HAP-1 (cell line): ENCODE measurements at regions not wholly inside any gene's neighbourhood (a gene's known extent, or its start where the extent isn't known, plus 50 kb on each side); places are given as distances from the start of the nearest gene placed in this dataset.
A peak's percentile ranks its signal among the peaks of the same experiment; 100 is the strongest.

Experiments
- DNase-seq, 2 experiments: peaks; one replicate each; pipeline ENCODE4 v3.0.0-alpha.2; 2016 to 2020; ENCODE audit warnings: low spot score in 2 of 2
- H3K27me3 ChIP-seq: fragments of 250-450 bp; sonication (Bioruptor Pico); 2 replicates; pipeline ENCODE4 v1.5.1; 2020; ENCODE audit warnings: low read depth, mild to moderate bottlenecking, moderate library complexity
- H3K36me3 ChIP-seq: fragments of 250-450 bp; sonication (Bioruptor Pico); replicated peaks from 2 replicates; pipeline ENCODE4 v1.5.1; 2020; ENCODE audit warnings: mild to moderate bottlenecking
- H3K4me1 ChIP-seq: fragments of 250-450 bp; sonication (Bioruptor Pico); 2 replicates; pipeline ENCODE4 v1.5.1; 2020; ENCODE audit warnings: mild to moderate bottlenecking
- H3K4me3 ChIP-seq: fragments of 250-450 bp; sonication (Bioruptor Pico); 2 replicates; pipeline ENCODE4 v1.5.1; 2020; ENCODE audit warnings: mild to moderate bottlenecking, moderate library complexity
- H3K9me3 ChIP-seq: fragments of 250-450 bp; sonication (Bioruptor Pico); 2 replicates; pipeline ENCODE4 v1.5.1; 2020; ENCODE audit warnings: mild to moderate bottlenecking, moderate library complexity
- in situ Hi-C: fragments of 300-500 bp; cut with MboI; formaldehyde crosslinking; loops from 3 replicates; pipeline ENCODE4 v1.14.3; 2020; ENCODE audit warnings: low sequenced_read_pairs, inconsistent platforms, mixed read lengths

- no peaks in the 10 kb centered on the region for H3K36me3 ChIP-seq
- in situ Hi-C loops: loop anchor here (10.0 kb wide), 1 partner anchor 85 kb away; no protein-coding TSS in a partner anchor
- H3K4me3 ChIP-seq: no peak overlapping the region
- no peaks in the 10 kb centered on the region for H3K27me3 ChIP-seq
- no peaks in the 10 kb centered on the region for H3K9me3 ChIP-seq
- no peaks in the 10 kb centered on the region for H3K4me1 ChIP-seq
- peak in 1 of 2 experiments; percentile 1 for DNase-seq
Measured at GRCh38 chr14:99329711-99330315, 57.8 kb upstream of the BCL11B start.

GRCh38 chr14:99327458-99328250, 55.7 kb upstream of the BCL11B start:
- in situ Hi-C loops: loop anchor here (10.0 kb wide), 1 partner anchor 87 kb away; no protein-coding TSS in a partner anchor
- no peaks in the 10 kb centered on the region for H3K9me3 ChIP-seq
- H3K36me3 ChIP-seq: no peaks in the 10 kb centered on the region
- no peaks in the 10 kb centered on the region for H3K4me1 ChIP-seq
- no peaks in the 10 kb centered on the region for H3K27me3 ChIP-seq
- no peak overlapping the region for H3K4me3 ChIP-seq
- DNase-seq: peak in 1 of 2 experiments; percentile 12

GRCh38 chr14:99327050-99327449, 55.1 kb upstream of the BCL11B start:
- H3K4me3 ChIP-seq: no peak overlapping the region
- H3K4me1 ChIP-seq: no peaks in the 10 kb centered on the region
- H3K36me3 ChIP-seq: no peaks in the 10 kb centered on the region
- DNase-seq: peak in 1 of 2 experiments; percentile 12
- in situ Hi-C loops: loop anchor here (10.0 kb wide), 1 partner anchor 88 kb away; no protein-coding TSS in a partner anchor
- no peaks in the 10 kb centered on the region for H3K9me3 ChIP-seq
- no peaks in the 10 kb centered on the region for H3K27me3 ChIP-seq

- no peaks in the 10 kb centered on the region for H3K9me3 ChIP-seq
- no peak overlapping the region for H3K4me3 ChIP-seq
- H3K36me3 ChIP-seq: no peaks in the 10 kb centered on the region
- DNase-seq: no peak
- no peaks in the 10 kb centered on the region for H3K27me3 ChIP-seq
- in situ Hi-C loops: loop anchor here (10.0 kb wide), 1 partner anchor 89 kb away; no protein-coding TSS in a partner anchor
- H3K4me1 ChIP-seq: no peaks in the 10 kb centered on the region
Measured at GRCh38 chr14:99326041-99326710, 54.2 kb upstream of the BCL11B start.

- H3K27me3 ChIP-seq: no peaks in the 10 kb centered on the region
- no peak overlapping the region for H3K4me3 ChIP-seq
- DNase-seq: no peak
- in situ Hi-C loops: loop anchor here (10.0 kb wide), 1 partner anchor 89 kb away; no protein-coding TSS in a partner anchor
- H3K36me3 ChIP-seq: no peaks in the 10 kb centered on the region
- no peaks in the 10 kb centered on the region for H3K4me1 ChIP-seq
- no peaks in the 10 kb centered on the region for H3K9me3 ChIP-seq
Measured at GRCh38 chr14:99325591-99325990, 53.6 kb upstream of the BCL11B start.

- DNase-seq: no peak
- H3K36me3 ChIP-seq: no peaks in the 10 kb centered on the region
- no peak overlapping the region for H3K4me3 ChIP-seq
- in situ Hi-C loops: loop anchor here (10.0 kb wide), 1 partner anchor 90 kb away; no protein-coding TSS in a partner anchor
- H3K9me3 ChIP-seq: no peaks in the 10 kb centered on the region
- no peaks in the 10 kb centered on the region for H3K4me1 ChIP-seq
- no peaks in the 10 kb centered on the region for H3K27me3 ChIP-seq
Measured at GRCh38 chr14:99325016-99325415, 53.0 kb upstream of the BCL11B start.

- Histone ChIP-seq H3K4me1 (no peaks in the 10 kb centered on the region), H3K27me3 (no peaks in the 10 kb centered on the region), H3K36me3 (no peaks in the 10 kb centered on the region), H3K4me3 (no peak overlapping the region), H3K9me3 (no peaks in the 10 kb centered on the region)
- DNase-seq: no peak
- in situ Hi-C loops: loop anchor here (10.0 kb wide), 1 partner anchor 91 kb away; no protein-coding TSS in a partner anchor
Measured at GRCh38 chr14:99324291-99324690, 52.3 kb upstream of the BCL11B start.

GRCh38 chr14:99323603-99324185, 51.7 kb upstream of the BCL11B start:
- DNase-seq: no peak
- Histone ChIP-seq H3K9me3 (no peaks in the 10 kb centered on the region), H3K36me3 (no peaks in the 10 kb centered on the region), H3K4me1 (no peaks in the 10 kb centered on the region), H3K27me3 (no peaks in the 10 kb centered on the region), H3K4me3 (no peak overlapping the region)
- in situ Hi-C loops: loop anchor here (10.0 kb wide), 1 partner anchor 91 kb away; no protein-coding TSS in a partner anchor

GRCh38 chr14:99322731-99323599, 51.0 kb upstream of the BCL11B start:
- no peaks in the 10 kb centered on the region for H3K36me3 ChIP-seq
- DNase-seq: no peak
- in situ Hi-C loops: loop anchor here (10.0 kb wide), 1 partner anchor 92 kb away; no protein-coding TSS in a partner anchor
- H3K27me3 ChIP-seq: no peaks in the 10 kb centered on the region
- no peak overlapping the region for H3K4me3 ChIP-seq
- no peaks in the 10 kb centered on the region for H3K4me1 ChIP-seq
- H3K9me3 ChIP-seq: no peaks in the 10 kb centered on the region

- Histone ChIP-seq H3K36me3 (no peaks in the 10 kb centered on the region), H3K4me1 (no peaks in the 10 kb centered on the region), H3K27me3 (no peaks in the 10 kb centered on the region), H3K4me3 (no peak overlapping the region), H3K9me3 (no peaks in the 10 kb centered on the region)
- no peak for DNase-seq
- in situ Hi-C loops: loop anchor here (10.0 kb wide), 1 partner anchor 93 kb away; no protein-coding TSS in a partner anchor
Measured at GRCh38 chr14:99321955-99322730, 50.1 kb upstream of the BCL11B start.
